NT2/D1 (cell line): ENCODE measurements at regions not wholly inside any gene's neighbourhood (a gene's known extent, or its start where the extent isn't known, plus 50 kb on each side); places are given as distances from the start of the nearest gene placed in this dataset.

Source experiments
- DNase-seq: peaks from one replicate; pipeline ENCODE4 v3.0.0-alpha.2; 2011; ENCODE audit warnings: low read depth, low spot score
- H3K27me3 ChIP-seq: 2 replicates; pipeline ENCODE4 v1.6.0; 2011; ENCODE audit warnings: mild to moderate bottlenecking; ENCODE audit not compliant: insufficient read length, insufficient read depth
- H3K36me3 ChIP-seq: 2 replicates; pipeline ENCODE4 v1.6.1; 2011; ENCODE audit warnings: mild to moderate bottlenecking, low read length, mixed read lengths; ENCODE audit not compliant: insufficient read depth, insufficient read length
- H3K4me1 ChIP-seq: 2 replicates; pipeline ENCODE4 v1.5.1; 2011; ENCODE audit not compliant: insufficient read depth, insufficient read length
- H3K4me3 ChIP-seq: 2 replicates; pipeline ENCODE4 v1.5.1; 2011; ENCODE audit warnings: low read depth; ENCODE audit not compliant: insufficient read length
- H3K9ac ChIP-seq: 2 replicates; pipeline ENCODE4 v1.6.0; 2011; ENCODE audit warnings: low read depth; ENCODE audit not compliant: insufficient read length
- H3K9me3 ChIP-seq: 2 replicates; pipeline ENCODE4 v1.5.1; 2011; ENCODE audit warnings: mild to moderate bottlenecking, low read length; ENCODE audit not compliant: insufficient read depth
- SUZ12 ChIP-seq: IDR thresholded peaks from 2 replicates; pipeline ENCODE4 v1.6.1; 2011; ENCODE audit not compliant: insufficient read length, insufficient read depth; ENCODE audit errors: extremely low read depth
- YY1 ChIP-seq: IDR thresholded peaks from 2 replicates; pipeline ENCODE4 v1.6.1; 2011; ENCODE audit not compliant: insufficient read length, insufficient read depth
- ZNF274 ChIP-seq: IDR thresholded peaks from 2 replicates; pipeline ENCODE4 v1.6.1; 2011; ENCODE audit warnings: mild to moderate bottlenecking, low read depth, low read length

GRCh38 chr5:4945296-4945695 is 194.8 kb upstream of the ADAMTS16 start:
- Histone ChIP-seq H3K27me3 (no peaks in the 10 kb centered on the region), H3K9ac (no peak overlapping the region), H3K36me3 (no peaks in the 10 kb centered on the region), H3K4me3 (no peak overlapping the region), H3K4me1 (no peaks in the 10 kb centered on the region), H3K9me3 (no peaks in the 10 kb centered on the region)
- TF ChIP-seq SUZ12 (no peak), YY1 (no peak), ZNF274 (no peak)
- DNase-seq, result no peak

- Histone ChIP-seq H3K4me1 (no peaks in the 10 kb centered on the region), H3K9ac (no peak overlapping the region), H3K9me3 (no peaks in the 10 kb centered on the region), H3K4me3 (no peak overlapping the region), H3K27me3 (no peaks in the 10 kb centered on the region), H3K36me3 (no peaks in the 10 kb centered on the region)
- no peak for DNase-seq
- TF ChIP-seq YY1 (no peak), SUZ12 (no peak), ZNF274 (no peak)
Measured at GRCh38 chr5:4947106-4947505, 193.0 kb upstream of the ADAMTS16 start.

- H3K36me3 ChIP-seq, result no peaks in the 10 kb centered on the region
- no peaks in the 10 kb centered on the region for H3K27me3 ChIP-seq
- H3K9me3 ChIP-seq, result no peaks in the 10 kb centered on the region
- no peak for DNase-seq
- no peak overlapping the region for H3K4me3 ChIP-seq
- TF ChIP-seq YY1, result no peak
- no peak for TF ChIP-seq SUZ12
- no peak for TF ChIP-seq ZNF274
- no peak overlapping the region for H3K9ac ChIP-seq
- no peaks in the 10 kb centered on the region for H3K4me1 ChIP-seq
Measured at GRCh38 chr5:4947893-4948536, 192.1 kb upstream of the ADAMTS16 start.

GRCh38 chr5:4949108-4949507 is 191.0 kb upstream of the ADAMTS16 start:
- no peak overlapping the region for H3K9ac ChIP-seq
- H3K9me3 ChIP-seq, result no peaks in the 10 kb centered on the region
- TF ChIP-seq SUZ12 (no peak), ZNF274 (no peak)
- H3K36me3 ChIP-seq, result no peaks in the 10 kb centered on the region
- no peaks in the 10 kb centered on the region for H3K27me3 ChIP-seq
- no peaks in the 10 kb centered on the region for H3K4me1 ChIP-seq
- H3K4me3 ChIP-seq, result no peak overlapping the region
- DNase-seq, result no peak

- DNase-seq, result no peak
- Histone ChIP-seq H3K4me3 (no peak overlapping the region), H3K9ac (no peak overlapping the region), H3K27me3 (no peaks in the 10 kb centered on the region), H3K36me3 (no peaks in the 10 kb centered on the region), H3K9me3 (no peaks in the 10 kb centered on the region), H3K4me1 (no peaks in the 10 kb centered on the region)
- no peak for TF ChIP-seq SUZ12
Measured at GRCh38 chr5:4953576-4953975, 186.6 kb upstream of the ADAMTS16 start.

- Histone ChIP-seq H3K27me3 (no peaks in the 10 kb centered on the region), H3K36me3 (no peaks in the 10 kb centered on the region), H3K4me1 (no peaks in the 10 kb centered on the region), H3K9me3 (no peaks in the 10 kb centered on the region), H3K9ac (no peak overlapping the region), H3K4me3 (no peak overlapping the region)
- no peak for DNase-seq
- no peak for TF ChIP-seq SUZ12
- no peak for TF ChIP-seq YY1
- no peak for TF ChIP-seq ZNF274
Measured at GRCh38 chr5:4954048-4954447, 186.1 kb upstream of the ADAMTS16 start.

- no peaks in the 10 kb centered on the region for H3K27me3 ChIP-seq
- TF ChIP-seq SUZ12 (no peak), YY1 (no peak), ZNF274 (no peak)
- H3K4me1 ChIP-seq, result no peaks in the 10 kb centered on the region
- no peaks in the 10 kb centered on the region for H3K36me3 ChIP-seq
- DNase-seq, result no peak
- H3K4me3 ChIP-seq, result no peak overlapping the region
- H3K9me3 ChIP-seq, result no peaks in the 10 kb centered on the region
- H3K9ac ChIP-seq, result no peak overlapping the region
Measured at GRCh38 chr5:4963265-4963664, 176.9 kb upstream of the ADAMTS16 start.

GRCh38 chr5:4969351-4969750 is 170.8 kb upstream of the ADAMTS16 start:
- no peaks in the 10 kb centered on the region for H3K4me1 ChIP-seq
- no peak for TF ChIP-seq YY1
- TF ChIP-seq ZNF274, result no peak
- no peak for TF ChIP-seq SUZ12
- DNase-seq, result no peak
- no peak overlapping the region for H3K9ac ChIP-seq
- H3K27me3 ChIP-seq, result no peaks in the 10 kb centered on the region
- H3K4me3 ChIP-seq, result no peak overlapping the region
- no peaks in the 10 kb centered on the region for H3K9me3 ChIP-seq
- H3K36me3 ChIP-seq, result no peaks in the 10 kb centered on the region
